OCI-LY7 (cell line): ENCODE measurements at regions not wholly inside any gene's neighbourhood (a gene's known extent, or its start where the extent isn't known, plus 50 kb on each side); places are given as distances from the start of the nearest gene placed in this dataset.

Experiments
- CTCF ChIP-seq: fragments of 200-600 bp; sonication (generic); conservative IDR thresholded peaks from 2 replicates; pipeline ENCODE4 v1.5.1; 2014; ENCODE audit warnings: mild to moderate bottlenecking, antibody characterized with exemption, low read length, moderate library complexity, mixed read lengths
- EZH2phosphoT487 ChIP-seq: fragments of 200-600 bp; sonication (generic); IDR thresholded peaks from 2 replicates; pipeline ENCODE4 v1.6.1; 2018; ENCODE audit warnings: low read depth, borderline replicate concordance, mild to moderate bottlenecking, mixed run types, antibody characterized with exemption, low read length, moderate library complexity, mixed read lengths

GRCh38 chr6:169862043-169862891 lies 110.8 kb downstream of the ERMARD start:
- no peak for TF ChIP-seq CTCF
- no peak for TF ChIP-seq EZH2phosphoT487
